ENCODE measurements at regions not wholly inside any gene's neighbourhood (a gene's known extent, or its start where the extent isn't known, plus 50 kb on each side); places are given as distances from the start of the nearest gene placed in this dataset.

- no peak for TF ChIP-seq CTCF (IDR thresholded peaks at IDR 0.05)
- TF ChIP-seq POLR2A (IDR thresholded peaks at IDR 0.05) = no peak
- no peak for TF ChIP-seq POLR2AphosphoS5 (IDR thresholded peaks at IDR 0.05)
Measured at GRCh38 chr3:99087277-99087676, 185.8 kb upstream of the DCBLD2 start.
